ENCODE measurements at regions not wholly inside any gene's neighbourhood (a gene's known extent, or its start where the extent isn't known, plus 50 kb on each side); places are given as distances from the start of the nearest gene placed in this dataset.

GRCh38 chr4:175273995-175274753 is 356.0 kb downstream of the ADAM29 start:
- no peak for TF ChIP-seq ZNF331 (CRISPR knock-in tag; IDR thresholded peaks at IDR 0.05; ENCODE audit: low read depth)
- TF ChIP-seq STAT1 (IDR thresholded peaks at IDR 0.05; ENCODE audit: unreplicated experiment) = no peak
- TF ChIP-seq, protein P1, sequence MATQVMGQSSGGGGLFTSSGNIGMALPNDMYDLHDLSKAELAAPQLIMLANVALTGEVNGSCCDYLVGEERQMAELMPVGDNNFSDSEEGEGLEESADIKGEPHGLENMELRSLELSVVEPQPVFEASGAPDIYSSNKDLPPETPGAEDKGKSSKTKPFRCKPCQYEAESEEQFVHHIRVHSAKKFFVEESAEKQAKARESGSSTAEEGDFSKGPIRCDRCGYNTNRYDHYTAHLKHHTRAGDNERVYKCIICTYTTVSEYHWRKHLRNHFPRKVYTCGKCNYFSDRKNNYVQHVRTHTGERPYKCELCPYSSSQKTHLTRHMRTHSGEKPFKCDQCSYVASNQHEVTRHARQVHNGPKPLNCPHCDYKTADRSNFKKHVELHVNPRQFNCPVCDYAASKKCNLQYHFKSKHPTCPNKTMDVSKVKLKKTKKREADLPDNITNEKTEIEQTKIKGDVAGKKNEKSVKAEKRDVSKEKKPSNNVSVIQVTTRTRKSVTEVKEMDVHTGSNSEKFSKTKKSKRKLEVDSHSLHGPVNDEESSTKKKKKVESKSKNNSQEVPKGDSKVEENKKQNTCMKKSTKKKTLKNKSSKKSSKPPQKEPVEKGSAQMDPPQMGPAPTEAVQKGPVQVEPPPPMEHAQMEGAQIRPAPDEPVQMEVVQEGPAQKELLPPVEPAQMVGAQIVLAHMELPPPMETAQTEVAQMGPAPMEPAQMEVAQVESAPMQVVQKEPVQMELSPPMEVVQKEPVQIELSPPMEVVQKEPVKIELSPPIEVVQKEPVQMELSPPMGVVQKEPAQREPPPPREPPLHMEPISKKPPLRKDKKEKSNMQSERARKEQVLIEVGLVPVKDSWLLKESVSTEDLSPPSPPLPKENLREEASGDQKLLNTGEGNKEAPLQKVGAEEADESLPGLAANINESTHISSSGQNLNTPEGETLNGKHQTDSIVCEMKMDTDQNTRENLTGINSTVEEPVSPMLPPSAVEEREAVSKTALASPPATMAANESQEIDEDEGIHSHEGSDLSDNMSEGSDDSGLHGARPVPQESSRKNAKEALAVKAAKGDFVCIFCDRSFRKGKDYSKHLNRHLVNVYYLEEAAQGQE (IDR thresholded peaks at IDR 0.05; ENCODE audit: unreplicated experiment) = no peak
- no peak for TF ChIP-seq EZH2phosphoT487 (IDR thresholded peaks at IDR 0.05; ENCODE audit: unreplicated experiment)
- TF ChIP-seq NANOG (IDR thresholded peaks at IDR 0.05; ENCODE audit: borderline replicate concordance) = no peak
- TF ChIP-seq, protein P2, sequence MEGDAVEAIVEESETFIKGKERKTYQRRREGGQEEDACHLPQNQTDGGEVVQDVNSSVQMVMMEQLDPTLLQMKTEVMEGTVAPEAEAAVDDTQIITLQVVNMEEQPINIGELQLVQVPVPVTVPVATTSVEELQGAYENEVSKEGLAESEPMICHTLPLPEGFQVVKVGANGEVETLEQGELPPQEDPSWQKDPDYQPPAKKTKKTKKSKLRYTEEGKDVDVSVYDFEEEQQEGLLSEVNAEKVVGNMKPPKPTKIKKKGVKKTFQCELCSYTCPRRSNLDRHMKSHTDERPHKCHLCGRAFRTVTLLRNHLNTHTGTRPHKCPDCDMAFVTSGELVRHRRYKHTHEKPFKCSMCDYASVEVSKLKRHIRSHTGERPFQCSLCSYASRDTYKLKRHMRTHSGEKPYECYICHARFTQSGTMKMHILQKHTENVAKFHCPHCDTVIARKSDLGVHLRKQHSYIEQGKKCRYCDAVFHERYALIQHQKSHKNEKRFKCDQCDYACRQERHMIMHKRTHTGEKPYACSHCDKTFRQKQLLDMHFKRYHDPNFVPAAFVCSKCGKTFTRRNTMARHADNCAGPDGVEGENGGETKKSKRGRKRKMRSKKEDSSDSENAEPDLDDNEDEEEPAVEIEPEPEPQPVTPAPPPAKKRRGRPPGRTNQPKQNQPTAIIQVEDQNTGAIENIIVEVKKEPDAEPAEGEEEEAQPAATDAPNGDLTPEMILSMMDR (conservative IDR thresholded peaks at IDR 0.05; ENCODE audit: low read depth in 2 of 2) = no peak
- TF ChIP-seq JUNB (IDR thresholded peaks at IDR 0.05; ENCODE audit: unreplicated experiment) = no peak
- TF ChIP-seq POLR2AphosphoS5 (IDR thresholded peaks at IDR 0.05; ENCODE audit: low read depth) = no peak
- no peak for TF ChIP-seq ZNF462 (CRISPR knock-in tag; IDR thresholded peaks at IDR 0.05)
- TF ChIP-seq ETS1 (IDR thresholded peaks at IDR 0.05) = no peak
- no peak for TF ChIP-seq EZH2 (IDR thresholded peaks at IDR 0.05; ENCODE audit: low read depth, unreplicated experiment)
- no peak for TF ChIP-seq ZNF114 (CRISPR knock-in tag; IDR thresholded peaks at IDR 0.05)
- no peak for TF ChIP-seq CREB1 (CRISPR knock-in tag; IDR thresholded peaks at IDR 0.05; ENCODE audit: low read depth)
- no peak overlapping the region for H3K27ac Mint-ChIP-seq

More at GRCh38 chr4:175273995-175274753, 356.0 kb downstream of the ADAM29 start:
- H3K9me3 Mint-ChIP-seq = no peaks in the 10 kb centered on the region
- peaks cover 10% of the 10 kb centered on the region for H3K4me1 Mint-ChIP-seq
- H4K20me1 ChIP-seq (replicated peaks; ENCODE audit: insufficient read depth) = no peaks in the 10 kb centered on the region
- ATAC-seq = no peak
- H2AFZ ChIP-seq = no peak overlapping the region
- no peak overlapping the region for H3K4me3 ChIP-seq
- no peaks in the 10 kb centered on the region for H3K9me2 ChIP-seq (ENCODE audit: insufficient read depth)
- no peak overlapping the region for H3K4me3 Mint-ChIP-seq
- H3K4me1 ChIP-seq (ENCODE audit: insufficient read depth) = peaks cover 4% of the 10 kb centered on the region; the same call in 1 of the 2 replicates
- H3F3A ChIP-seq (replicated peaks; ENCODE audit: low read depth) = no peaks in the 10 kb centered on the region
- no peaks in the 10 kb centered on the region for H3K36me3 Mint-ChIP-seq (ENCODE audit: low read depth)
- no peak overlapping the region for H3K27ac ChIP-seq (ENCODE audit: low read depth)
- no peaks in the 10 kb centered on the region for H3K27me3 Mint-ChIP-seq (ENCODE audit: insufficient read depth, low read depth, poor library complexity)
- no peaks in the 10 kb centered on the region for H3K27me3 ChIP-seq (ENCODE audit: insufficient read depth)
- no peak overlapping the region for H3K4me2 ChIP-seq
- no peak for DNase-seq (ENCODE audit: low spot score)
- H3K36me3 ChIP-seq (ENCODE audit: insufficient read depth) = no peaks in the 10 kb centered on the region
- no peaks in the 10 kb centered on the region for H3K79me2 ChIP-seq (replicated peaks; ENCODE audit: insufficient read depth)

Data from GM23338 (cell line).